ENCODE measurements at regions not wholly inside any gene's neighbourhood (a gene's known extent, or its start where the extent isn't known, plus 50 kb on each side); places are given as distances from the start of the nearest gene placed in this dataset.
A peak's percentile ranks its signal among the peaks of the same experiment; 100 is the strongest.

DNA sequence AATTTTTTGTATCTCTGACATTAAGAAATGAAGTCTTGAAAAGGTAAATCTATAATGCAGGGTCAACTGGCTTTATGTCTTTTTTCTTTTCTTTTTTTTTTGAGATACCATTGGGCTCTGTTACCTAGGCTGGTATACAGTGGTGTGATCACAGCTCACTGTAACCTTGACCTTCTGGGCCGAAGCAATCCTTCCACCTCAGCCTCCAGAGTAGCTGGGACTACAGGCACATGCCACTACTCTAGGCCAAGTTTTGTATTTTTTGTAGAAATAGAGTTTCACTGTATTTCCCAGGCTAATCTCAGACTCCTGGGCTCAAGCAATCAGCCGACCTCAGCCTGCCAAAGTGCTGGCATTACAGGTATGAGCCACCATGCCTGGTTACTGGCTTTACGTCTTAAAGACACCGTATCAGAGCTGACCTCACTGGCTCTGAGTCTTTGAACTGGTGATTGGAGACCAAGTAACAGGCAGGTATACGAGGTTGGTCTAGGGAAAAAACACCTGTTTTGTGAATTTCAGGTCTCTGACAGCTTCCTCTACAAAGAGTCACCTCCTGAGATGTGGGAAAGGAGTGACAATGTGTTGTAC is 70.4 kb upstream of the GPBP1 start:
- CTCF ChIA-PET (ENCODE audit: low intra/inter-chr PET ratio): no interaction called here
- Histone ChIP-seq H3K9me1 (ENCODE audit: control insufficient read depth, insufficient read depth, low read length) (no peaks in the 10 kb centered on the region), H4K20me1 (replicated peaks; ENCODE audit: control insufficient read depth, insufficient read depth, low read length) (no peaks in the 10 kb centered on the region), H3K27me3 (ENCODE audit: control insufficient read depth in 2 of 2, insufficient read depth in 2 of 2, low read length in 2 of 2) (peaks cover 7% of the 10 kb centered on the region in 2 experiments; a peak in 3 of 5 replicates), H3K4me1 (replicated peaks in 1 of 2; ENCODE audit: control insufficient read depth in 2 of 2, insufficient read depth in 2 of 2, low read length in 2 of 2) (no peaks in the 10 kb centered on the region), H3K79me2 (ENCODE audit: control insufficient read depth, insufficient read depth, low read length) (no peaks in the 10 kb centered on the region), H3K9ac (ENCODE audit: insufficient read depth in 1 of 2, low read depth in 2 of 2, low read length in 2 of 2) (no peak overlapping the region), H3K9me3 (replicated peaks; ENCODE audit: control insufficient read depth, insufficient read depth, low read depth, low read length) (no peaks in the 10 kb centered on the region), H2AFZ (ENCODE audit: low read depth, low read length) (no peak overlapping the region), H3K27ac (ENCODE audit: extremely low read depth, low read depth, low read length) (no peak overlapping the region), H3K4me3 (no peak overlapping the region), H3K36me3 (ENCODE audit: control insufficient read depth, insufficient read depth, low read length) (no peaks in the 10 kb centered on the region), H3K4me2 (ENCODE audit: insufficient read depth, low read length) (no peak overlapping the region)
- TF ChIP-seq GABPB1 (CRISPR knock-in tag; IDR thresholded peaks at IDR 0.05): no peak
- TF ChIP-seq ZFP91 (CRISPR knock-in tag; IDR thresholded peaks at IDR 0.05): no peak
- no TSS peak for BruUV-seq (replicated peaks)
- DNase-seq (ENCODE audit: extremely low read depth in 1 of 4, low spot score in 3 of 4): no peak
- no peak for FAIRE-seq
- 0 out of 3 replicates have a peak, but pooled peaks have one; percentile 22 for ATAC-seq
- 18% methylated on average over 5 of the region's 5 CpGs for WGBS (ENCODE audit: insufficient coverage, low coverage, missing lambda C conversion rate)
- POLR2A ChIA-PET: interaction anchor here (1.4 kb wide), 1 partner anchor 11 kb away, joined by 3 read pairs; no protein-coding TSS in a partner anchor
- intact Hi-C loops (cut with micrococcal nuclease): no loop called here
- in situ Hi-C loops (cut with MboI): no loop called here

- WGBS (ENCODE audit: insufficient coverage, low coverage, missing lambda C conversion rate): 0% methylated on average over 2 of the region's 2 CpGs
- H3K79me2 ChIP-seq (ENCODE audit: control insufficient read depth, insufficient read depth, low read length): no peaks in the 10 kb centered on the region
- no peak overlapping the region for H3K4me2 ChIP-seq (ENCODE audit: insufficient read depth, low read length)
- BruUV-seq (replicated peaks): no TSS peak
- ATAC-seq (peak; percentile 51; the same call in 1 of the 3 replicates), DNase-seq (ENCODE audit: extremely low read depth in 1 of 4, low spot score in 3 of 4) (no peak), FAIRE-seq (no peak)
- ChIA-PET POLR2A (no interaction called here), CTCF (ENCODE audit: low intra/inter-chr PET ratio) (no interaction called here)
- no peaks in the 10 kb centered on the region for H3K36me3 ChIP-seq (ENCODE audit: control insufficient read depth, insufficient read depth, low read length)
- H3K27ac ChIP-seq (ENCODE audit: extremely low read depth, low read depth, low read length): no peak overlapping the region
- no peak overlapping the region for H3K4me3 ChIP-seq
- H3K9me3 ChIP-seq (replicated peaks; ENCODE audit: control insufficient read depth, insufficient read depth, low read depth, low read length): no peaks in the 10 kb centered on the region
- intact Hi-C loops (cut with micrococcal nuclease): no loop called here
- no peak overlapping the region for H3K9ac ChIP-seq (ENCODE audit: insufficient read depth in 1 of 2, low read depth in 2 of 2, low read length in 2 of 2)
- in situ Hi-C loops (cut with MboI): no loop called here
- no peaks in the 10 kb centered on the region for H3K4me1 ChIP-seq (replicated peaks in 1 of 2; ENCODE audit: control insufficient read depth in 2 of 2, insufficient read depth in 2 of 2, low read length in 2 of 2)
- H4K20me1 ChIP-seq (replicated peaks; ENCODE audit: control insufficient read depth, insufficient read depth, low read length): no peaks in the 10 kb centered on the region
- no peak overlapping the region for H2AFZ ChIP-seq (ENCODE audit: low read depth, low read length)
- H3K9me1 ChIP-seq (ENCODE audit: control insufficient read depth, insufficient read depth, low read length): no peaks in the 10 kb centered on the region
- H3K27me3 ChIP-seq (ENCODE audit: control insufficient read depth in 2 of 2, insufficient read depth in 2 of 2, low read length in 2 of 2): peaks cover 7 to 12% of the 10 kb centered on the region in 2 experiments; a peak in 3 of 5 replicates
- TF ChIP-seq, protein P1, sequence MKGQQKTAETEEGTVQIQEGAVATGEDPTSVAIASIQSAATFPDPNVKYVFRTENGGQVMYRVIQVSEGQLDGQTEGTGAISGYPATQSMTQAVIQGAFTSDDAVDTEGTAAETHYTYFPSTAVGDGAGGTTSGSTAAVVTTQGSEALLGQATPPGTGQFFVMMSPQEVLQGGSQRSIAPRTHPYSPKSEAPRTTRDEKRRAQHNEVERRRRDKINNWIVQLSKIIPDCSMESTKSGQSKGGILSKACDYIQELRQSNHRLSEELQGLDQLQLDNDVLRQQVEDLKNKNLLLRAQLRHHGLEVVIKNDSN (CRISPR knock-in tag; IDR thresholded peaks at IDR 0.05): peak; percentile 25; the same call in 1 of the 2 replicates
- no peak for TF ChIP-seq RBBP5 (IDR thresholded peaks at IDR 0.05; ENCODE audit: borderline replicate concordance, insufficient read depth, low read length, poor library complexity, severe bottlenecking)
- no peak for TF ChIP-seq MYBL2 (IDR thresholded peaks at IDR 0.05; ENCODE audit: low read depth)
- no peak for TF ChIP-seq MYBL2 (CRISPR knock-in tag; IDR thresholded peaks at IDR 0.05; ENCODE audit: borderline replicate concordance)
- no peak for TF ChIP-seq SPI1 (IDR thresholded peaks at IDR 0.05; ENCODE audit: borderline replicate concordance, low read depth, low read length)
- no peak for TF ChIP-seq ZFP91 (CRISPR knock-in tag; IDR thresholded peaks at IDR 0.05)
- peak; percentile 72 for TF ChIP-seq TOE1 (IDR thresholded peaks at IDR 0.05; ENCODE audit: borderline replicate concordance)
- no peak for TF ChIP-seq TOE1 (CRISPR knock-in tag; IDR thresholded peaks at IDR 0.05; ENCODE audit: borderline replicate concordance, low read depth)
- TF ChIP-seq TCF3 (CRISPR knock-in tag; IDR thresholded peaks at IDR 0.05): no peak
- TF ChIP-seq ZNF780A (CRISPR knock-in tag; IDR thresholded peaks at IDR 0.05): no peak
Observed at GRCh38 chr5:57106661-57107060, 67.2 kb upstream of the GPBP1 start.
